GM23338 (cell line): ENCODE measurements at regions not wholly inside any gene's neighbourhood (a gene's known extent, or its start where the extent isn't known, plus 50 kb on each side); places are given as distances from the start of the nearest gene placed in this dataset.

Source experiments
- CTCF ChIP-seq, 2 experiments: fragments of 200-600 bp in 1 of 2; sonication (generic) in 1 of 2; conservative IDR thresholded peaks; 2 replicates each; pipeline versions ENCODE4 v1.5.1 to v1.6.1; 2016 to 2017; ENCODE audit warnings: antibody characterized with exemption in 2 of 2, low read depth in 2 of 2, mild to moderate bottlenecking in 2 of 2, moderate library complexity in 1 of 2
- EZH2 ChIP-seq: fragments of 200-600 bp; sonication (generic); IDR thresholded peaks from one replicate; pipeline ENCODE4 v1.8.0; 2017; ENCODE audit warnings: antibody characterized with exemption, mild to moderate bottlenecking, low read depth; ENCODE audit not compliant: unreplicated experiment
- POLR2AphosphoS5 ChIP-seq: IDR thresholded peaks from 2 replicates; pipeline ENCODE4 v1.6.1; 2016; ENCODE audit warnings: antibody characterized with exemption, low read depth
- REST ChIP-seq: IDR thresholded peaks from one replicate; pipeline ENCODE4 v1.6.1; 2018; ENCODE audit warnings: antibody characterized with exemption; ENCODE audit not compliant: unreplicated experiment

GRCh38 chr5:71905834-71906711, 187.0 kb downstream of the CARTPT start:
- TF ChIP-seq REST, result no peak
- TF ChIP-seq CTCF (conservative IDR thresholded peaks at IDR 0.05; ENCODE audit: low read depth in 2 of 2), result no peak
- TF ChIP-seq EZH2, result no peak
- TF ChIP-seq POLR2AphosphoS5, result no peak
